ENCODE measurements at regions not wholly inside any gene's neighbourhood (a gene's known extent, or its start where the extent isn't known, plus 50 kb on each side); places are given as distances from the start of the nearest gene placed in this dataset.

- TF ChIP-seq POLR2A (IDR thresholded peaks at IDR 0.05; ENCODE audit: control extremely low read depth in 1 of 2, low read depth in 2 of 2, low read length in 2 of 2) (no peak), GABPA (IDR thresholded peaks at IDR 0.05; ENCODE audit: borderline replicate concordance, insufficient read depth, low read length) (no peak), CTCF (IDR thresholded peaks at IDR 0.05; ENCODE audit: control extremely low read depth in 1 of 3, insufficient read depth in 1 of 3, low read depth in 1 of 3, low read length in 3 of 3) (no peak), SP1 (IDR thresholded peaks at IDR 0.05; ENCODE audit: low read depth, low read length) (no peak), TEAD4 (IDR thresholded peaks at IDR 0.05; ENCODE audit: low read depth, low read length) (no peak), YY1 (IDR thresholded peaks at IDR 0.05; ENCODE audit: low read depth, low read length) (no peak), NRF1 (IDR thresholded peaks at IDR 0.05; ENCODE audit: low read depth, low read length) (no peak), RAD21 (IDR thresholded peaks at IDR 0.05 in 1 of 2, conservative IDR thresholded peaks at IDR 0.05 in 1 of 2; ENCODE audit: low read depth in 2 of 2, low read length in 2 of 2) (no peak), CBX5 (IDR thresholded peaks at IDR 0.05; ENCODE audit: low read depth, low read length) (no peak), TAF1 (IDR thresholded peaks at IDR 0.05; ENCODE audit: low read depth, low read length) (no peak), TBP (IDR thresholded peaks at IDR 0.05; ENCODE audit: low read depth, low read length) (no peak), CHD2 (IDR thresholded peaks at IDR 0.05; ENCODE audit: low read length) (no peak), CHD7 (IDR thresholded peaks at IDR 0.05; ENCODE audit: insufficient replicate concordance, low read length) (no peak), KDM5A (IDR thresholded peaks at IDR 0.05; ENCODE audit: low read length) (no peak)
Measured at GRCh38 chr6:137683916-137684315, 183.1 kb upstream of the TNFAIP3 start.

All from H1 (cell line).